ENCODE measurements at regions not wholly inside any gene's neighbourhood (a gene's known extent, or its start where the extent isn't known, plus 50 kb on each side); places are given as distances from the start of the nearest gene placed in this dataset.
A peak's percentile ranks its signal among the peaks of the same experiment; 100 is the strongest.

- no peak for DNase-seq
Measured at GRCh38 chr17:17398188-17398942, 78.4 kb upstream of the MED9 start.

- DNase-seq = no peak
Measured at GRCh38 chr17:17398943-17399926, 77.6 kb upstream of the MED9 start.

GRCh38 chr17:17400070-17400469, 76.7 kb upstream of the MED9 start:
- DNase-seq = no peak

GRCh38 chr17:17400566-17401184, 76.1 kb upstream of the MED9 start:
- DNase-seq = no peak

GRCh38 chr17:17401271-17401781, 75.5 kb upstream of the MED9 start:
- no peak for DNase-seq

GRCh38 chr17:17402558-17402957, 74.2 kb upstream of the MED9 start:
- no peak for DNase-seq

- DNase-seq = no peak
Measured at GRCh38 chr17:17403065-17403464, 73.7 kb upstream of the MED9 start.

GRCh38 chr17:17403899-17404576, 72.8 kb upstream of the MED9 start:
- DNase-seq = peak; percentile 61

GRCh38 chr17:17405673-17406072, 71.1 kb upstream of the MED9 start:
- DNase-seq = no peak

- no peak for DNase-seq
Measured at GRCh38 chr17:17406225-17406624, 70.6 kb upstream of the MED9 start.

GRCh38 chr17:17408236-17408794, 68.5 kb upstream of the MED9 start:
- no peak for DNase-seq

GRCh38 chr17:17410357-17410756, 66.4 kb upstream of the MED9 start:
- DNase-seq = no peak

- no peak for DNase-seq
Measured at GRCh38 chr17:17411692-17412091, 65.1 kb upstream of the MED9 start.

GRCh38 chr17:17412326-17412725, 64.5 kb upstream of the MED9 start:
- DNase-seq = no peak

GRCh38 chr17:17413215-17413792, 63.5 kb upstream of the MED9 start:
- DNase-seq = no peak

GRCh38 chr17:17413821-17414220, 63.0 kb upstream of the MED9 start:
- DNase-seq = no peak

- DNase-seq = no peak
Measured at GRCh38 chr17:17414341-17414805, 62.4 kb upstream of the MED9 start.

- DNase-seq = no peak
Measured at GRCh38 chr17:17415006-17415405, 61.8 kb upstream of the MED9 start.

- DNase-seq = peak; percentile 39
Measured at GRCh38 chr17:17416007-17416399, 60.8 kb upstream of the MED9 start.

- peak; percentile 31 for DNase-seq
Measured at GRCh38 chr17:17416400-17417360, 60.1 kb upstream of the MED9 start.
